ENCODE measurements at regions not wholly inside any gene's neighbourhood (a gene's known extent, or its start where the extent isn't known, plus 50 kb on each side); places are given as distances from the start of the nearest gene placed in this dataset.

- intact Hi-C loops (cut with DNase I) = no loop called here
- no peaks in the 10 kb centered on the region for H3K4me1 ChIP-seq (replicated peaks in 1 of 2)
- H3K4me3 ChIP-seq = no peak overlapping the region
- 29 to 66% (median 46%) methylated on average over 4 of the region's 4 CpGs for whole genome bisulfite sequencing, 4 donors
- TF ChIP-seq, protein P1, sequence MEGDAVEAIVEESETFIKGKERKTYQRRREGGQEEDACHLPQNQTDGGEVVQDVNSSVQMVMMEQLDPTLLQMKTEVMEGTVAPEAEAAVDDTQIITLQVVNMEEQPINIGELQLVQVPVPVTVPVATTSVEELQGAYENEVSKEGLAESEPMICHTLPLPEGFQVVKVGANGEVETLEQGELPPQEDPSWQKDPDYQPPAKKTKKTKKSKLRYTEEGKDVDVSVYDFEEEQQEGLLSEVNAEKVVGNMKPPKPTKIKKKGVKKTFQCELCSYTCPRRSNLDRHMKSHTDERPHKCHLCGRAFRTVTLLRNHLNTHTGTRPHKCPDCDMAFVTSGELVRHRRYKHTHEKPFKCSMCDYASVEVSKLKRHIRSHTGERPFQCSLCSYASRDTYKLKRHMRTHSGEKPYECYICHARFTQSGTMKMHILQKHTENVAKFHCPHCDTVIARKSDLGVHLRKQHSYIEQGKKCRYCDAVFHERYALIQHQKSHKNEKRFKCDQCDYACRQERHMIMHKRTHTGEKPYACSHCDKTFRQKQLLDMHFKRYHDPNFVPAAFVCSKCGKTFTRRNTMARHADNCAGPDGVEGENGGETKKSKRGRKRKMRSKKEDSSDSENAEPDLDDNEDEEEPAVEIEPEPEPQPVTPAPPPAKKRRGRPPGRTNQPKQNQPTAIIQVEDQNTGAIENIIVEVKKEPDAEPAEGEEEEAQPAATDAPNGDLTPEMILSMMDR (IDR thresholded peaks at IDR 0.05) = no peak
- TF ChIP-seq POLR2A (IDR thresholded peaks at IDR 0.05) = no peak
- no peaks in the 10 kb centered on the region for H3K9me3 ChIP-seq (replicated peaks in 1 of 3)
- no peak overlapping the region for H3K27ac ChIP-seq
- no peaks in the 10 kb centered on the region for H3K36me3 ChIP-seq (replicated peaks in 1 of 2)
- no peaks in the 10 kb centered on the region for H3K27me3 ChIP-seq
- no peak for DNase-seq
Measured at GRCh38 chr4:12399781-12400180, 971.1 kb upstream of the HS3ST1 start.

- H3K27ac ChIP-seq = no peak overlapping the region
- H3K4me3 ChIP-seq = no peak overlapping the region
- no peaks in the 10 kb centered on the region for H3K9me3 ChIP-seq (replicated peaks in 1 of 3)
- no peak for DNase-seq
- H3K4me1 ChIP-seq (replicated peaks in 1 of 2) = no peaks in the 10 kb centered on the region
- H3K36me3 ChIP-seq (replicated peaks in 1 of 2) = no peaks in the 10 kb centered on the region
- H3K27me3 ChIP-seq = no peaks in the 10 kb centered on the region
- TF ChIP-seq, protein P1 (IDR thresholded peaks at IDR 0.05) = no peak
- intact Hi-C loops (cut with DNase I) = no loop called here
- WGBS, 4 donors = 59 to 84% (median 70%) methylated on average over 2 of the region's 2 CpGs
Measured at GRCh38 chr4:12393631-12394262, 965.1 kb upstream of the HS3ST1 start.

DNA sequence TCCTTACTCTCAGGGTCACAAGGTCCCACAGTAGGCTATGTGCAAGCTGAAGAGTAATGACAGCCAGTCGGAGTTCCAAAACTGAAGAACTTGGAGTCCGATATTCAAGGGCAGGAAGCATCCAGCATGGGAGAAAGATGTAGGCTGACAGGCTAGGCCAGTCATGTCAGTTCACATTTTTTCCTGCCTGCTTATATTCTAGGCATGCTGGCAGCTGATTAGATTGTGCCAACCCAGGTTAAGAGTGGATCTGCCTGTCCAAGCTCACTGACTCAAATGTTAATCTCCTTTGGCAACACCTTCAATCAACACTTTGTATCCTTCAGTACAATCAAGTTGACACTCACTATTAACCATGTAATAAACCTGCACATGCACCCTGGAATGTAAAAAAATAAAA is 960.9 kb upstream of the HS3ST1 start:
- Histone ChIP-seq H3K4me3 (no peak overlapping the region), H3K27ac (no peak overlapping the region), H3K9me3 (replicated peaks in 1 of 3) (no peaks in the 10 kb centered on the region), H3K36me3 (replicated peaks in 1 of 2) (no peaks in the 10 kb centered on the region), H3K27me3 (no peaks in the 10 kb centered on the region), H3K4me1 (replicated peaks in 1 of 2) (no peaks in the 10 kb centered on the region)
- TF ChIP-seq, protein P1 (IDR thresholded peaks at IDR 0.05) = no peak
- no peak for TF ChIP-seq POLR2A (IDR thresholded peaks at IDR 0.05)
- WGBS, 4 donors = 69 to 87% (median 84%) methylated on average over 2 of the region's 2 CpGs
- intact Hi-C loops (cut with DNase I) = no loop called here
- no peak for DNase-seq

DNA sequence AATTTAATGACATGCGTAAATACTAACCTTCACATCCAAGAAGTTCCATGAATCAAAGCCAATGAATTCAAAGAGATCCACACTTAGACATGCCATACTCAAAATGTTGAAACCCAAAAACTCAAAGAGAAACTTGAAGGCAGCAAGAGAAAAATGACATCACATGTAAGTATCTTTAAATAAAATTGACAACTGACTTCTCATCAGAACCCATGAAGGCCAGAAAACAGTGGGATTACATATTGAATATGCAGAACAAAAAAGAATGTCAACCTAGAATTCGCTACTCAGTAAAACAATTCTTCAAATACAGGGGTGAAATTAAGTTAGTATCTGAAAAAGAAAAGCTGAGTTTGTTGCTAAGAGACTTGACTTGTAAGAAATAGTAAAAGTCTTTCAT is 953.9 kb upstream of the HS3ST1 start:
- Histone ChIP-seq H3K9me3 (replicated peaks in 1 of 3) (no peaks in the 10 kb centered on the region), H3K4me1 (replicated peaks in 1 of 2) (no peaks in the 10 kb centered on the region), H3K36me3 (replicated peaks in 1 of 2) (no peaks in the 10 kb centered on the region), H3K27ac (no peak overlapping the region), H3K4me3 (no peak overlapping the region), H3K27me3 (no peaks in the 10 kb centered on the region)
- TF ChIP-seq POLR2A (IDR thresholded peaks at IDR 0.05) = no peak
- TF ChIP-seq, protein P1 (IDR thresholded peaks at IDR 0.05) = no peak
- 83 to 88% (median 86%) methylated on average over 2 of the region's 2 CpGs for WGBS, 4 donors
- DNase-seq = no peak
- intact Hi-C loops (cut with DNase I) = no loop called here
